Stomach (tissue), 4 donors: ENCODE measurements at regions not wholly inside any gene's neighbourhood (a gene's known extent, or its start where the extent isn't known, plus 50 kb on each side); places are given as distances from the start of the nearest gene placed in this dataset.

Experiments
- CTCF ChIP-seq, 7 experiments: fragments of 450-650 bp in 4 of 7; fragments of 200-600 bp in 3 of 7; sonication (generic) in 3 of 7; IDR thresholded peaks; one replicate each; pipeline ENCODE4 v1.5.1; 2016 to 2019; ENCODE audit warnings: antibody characterized with exemption in 7 of 7, control low read depth in 2 of 7, mild to moderate bottlenecking in 1 of 7
- POLR2AphosphoS5 ChIP-seq, 3 donors: sonication (generic); formaldehyde crosslinking; IDR thresholded peaks; one replicate each; pipeline ENCODE4 v1.6.1; 2016; ENCODE audit warnings: antibody characterized with exemption in 3 of 3

GRCh38 chr5:30499402-30499801 lies 694.1 kb upstream of the CDH6 start:
- TF ChIP-seq CTCF (IDR thresholded peaks at IDR 0.05) (no peak), POLR2AphosphoS5 (IDR thresholded peaks at IDR 0.05) (no peak)
